ENCODE measurements at regions not wholly inside any gene's neighbourhood (a gene's known extent, or its start where the extent isn't known, plus 50 kb on each side); places are given as distances from the start of the nearest gene placed in this dataset.
"Not testable (repeated sequence)": the region's sequence is repeated elsewhere in the genome, so short reads cannot be mapped to it uniquely, and the experiment has no call there.

DNA sequence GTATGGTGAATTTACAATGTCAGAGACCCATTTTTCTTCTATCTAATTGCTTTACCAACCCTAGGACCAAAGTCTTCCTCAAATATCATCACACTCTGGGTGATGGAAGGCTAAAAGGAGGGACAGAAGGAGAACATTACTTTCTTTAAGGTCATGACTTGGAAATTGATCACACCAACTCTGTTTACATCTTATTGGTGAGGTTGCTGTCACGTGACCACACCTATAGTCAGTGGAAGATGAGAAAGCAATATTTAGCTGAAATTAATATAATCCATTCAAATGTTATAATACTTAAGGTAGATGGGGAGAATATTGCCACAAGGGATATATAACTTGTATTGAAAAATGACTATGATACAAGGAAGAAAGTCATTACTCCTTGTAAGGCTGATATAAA lies 183.6 kb upstream of the SMIM30 start:
- DNase-seq (ENCODE audit: low spot score) = no peak

DNA sequence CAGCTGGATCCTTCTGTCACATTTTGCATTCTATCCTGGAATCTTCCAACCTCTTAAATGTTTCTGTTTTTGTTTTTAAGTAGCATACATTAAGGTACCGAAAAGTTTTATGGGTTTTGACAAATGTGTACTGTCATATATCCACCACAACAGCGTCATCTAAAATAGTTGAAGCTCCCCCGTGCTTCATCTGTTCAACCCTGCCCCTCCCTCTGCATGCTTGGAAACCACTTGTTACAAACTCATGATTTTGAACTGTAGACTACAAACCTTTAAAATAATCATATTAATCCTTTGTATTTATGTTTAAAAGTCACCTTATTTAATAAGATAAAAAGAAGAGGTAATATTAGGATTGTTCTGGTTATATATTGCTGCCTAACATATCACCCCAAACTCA lies 182.8 kb upstream of the SMIM30 start:
- no peak for DNase-seq (ENCODE audit: low spot score)

- DNase-seq (ENCODE audit: low spot score) = no peak
Measured at GRCh38 chr7:113299748-113300147, 181.4 kb upstream of the SMIM30 start.

GRCh38 chr7:113298501-113298900 lies 180.1 kb upstream of the SMIM30 start:
- no peak for DNase-seq (ENCODE audit: low spot score)

DNA sequence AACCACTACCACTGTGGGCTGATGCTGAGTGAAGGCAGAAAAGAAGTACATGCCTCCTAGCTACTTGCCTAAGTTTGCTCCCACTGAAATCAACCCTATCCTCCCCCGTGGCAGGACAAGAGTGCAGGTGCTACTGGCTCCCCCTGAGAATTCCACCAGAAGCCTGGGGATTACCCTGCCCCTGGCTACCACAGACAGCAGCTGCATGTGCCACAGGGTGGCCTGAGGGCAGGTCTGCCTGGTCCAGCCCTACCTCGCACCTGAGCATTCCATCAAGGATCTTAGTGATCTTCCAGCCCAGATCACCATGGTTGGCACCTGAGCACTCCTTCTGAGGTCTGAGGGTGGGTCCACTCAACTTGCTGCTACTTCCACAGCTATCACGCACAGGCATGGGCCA lies 176.4 kb upstream of the SMIM30 start:
- no peak for DNase-seq (ENCODE audit: low spot score)

DNA sequence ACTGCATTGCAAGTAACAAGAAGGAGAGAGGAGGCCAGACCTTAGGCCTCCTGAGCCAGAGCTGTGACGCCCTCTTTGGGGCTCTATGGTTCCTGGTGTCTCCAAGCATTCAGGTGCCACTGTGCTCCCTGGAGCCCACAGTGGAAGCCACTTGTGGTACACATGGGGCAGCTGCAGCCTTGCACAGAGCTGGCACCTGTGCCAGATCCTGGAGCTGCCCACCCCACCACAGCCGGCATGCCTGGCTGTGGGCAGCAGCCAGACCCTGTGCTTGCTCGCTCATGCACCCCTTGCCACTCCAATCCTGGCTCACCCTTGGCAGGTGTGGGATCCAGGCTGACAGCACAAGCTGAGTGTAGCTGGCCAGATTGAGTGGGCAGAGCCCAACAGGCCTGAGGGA lies 173.8 kb upstream of the SMIM30 start:
- no peak for DNase-seq (ENCODE audit: low spot score)

DNA sequence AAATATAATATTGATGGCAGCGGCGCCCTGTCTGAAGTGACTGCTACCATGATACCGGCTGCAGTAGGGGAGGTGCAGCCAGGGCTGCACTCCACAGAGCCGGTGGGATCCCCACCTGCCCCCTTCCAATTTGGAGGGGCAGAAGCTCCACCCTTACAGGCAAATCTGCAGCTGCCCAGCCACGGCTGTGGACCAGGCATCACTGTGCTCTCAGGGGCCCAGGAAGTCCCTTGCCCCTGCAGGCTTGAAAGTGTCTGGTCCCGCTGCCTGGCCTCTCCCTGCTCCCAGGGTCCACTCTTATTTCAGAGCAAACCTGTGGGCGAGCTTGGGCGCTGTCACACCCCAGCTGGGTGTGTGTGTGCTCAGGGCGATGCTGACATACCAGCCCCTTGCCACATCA lies 172.7 kb upstream of the SMIM30 start:
- no peak for DNase-seq (ENCODE audit: low spot score)

- DNase-seq (ENCODE audit: low spot score) = peak; percentile 70
Measured at GRCh38 chr7:113289140-113289740, 170.9 kb upstream of the SMIM30 start.

DNA sequence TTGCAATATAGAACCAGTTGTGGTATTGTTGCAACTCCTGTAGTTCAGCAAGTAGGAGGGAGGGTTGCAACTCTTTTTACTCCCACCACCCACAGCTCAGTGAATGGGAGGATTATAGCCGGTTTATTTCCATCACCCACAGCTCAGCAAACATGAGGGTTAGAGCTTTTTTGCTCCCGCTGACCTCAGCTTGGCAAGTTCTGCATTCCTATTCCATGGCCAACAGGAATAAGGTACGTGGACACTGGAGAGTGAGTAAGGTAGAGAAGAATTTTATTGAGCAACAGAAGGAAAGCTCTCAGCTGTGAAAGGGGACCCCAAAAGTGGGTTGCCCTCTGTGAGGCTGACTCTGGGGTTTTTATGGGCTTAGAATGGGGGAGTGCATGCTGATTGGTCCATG lies 167.1 kb upstream of the SMIM30 start:
- no peak for DNase-seq (ENCODE audit: low spot score)

GRCh38 chr7:113283861-113284260 lies 165.5 kb upstream of the SMIM30 start:
- no peak for DNase-seq (ENCODE audit: low spot score)

DNA sequence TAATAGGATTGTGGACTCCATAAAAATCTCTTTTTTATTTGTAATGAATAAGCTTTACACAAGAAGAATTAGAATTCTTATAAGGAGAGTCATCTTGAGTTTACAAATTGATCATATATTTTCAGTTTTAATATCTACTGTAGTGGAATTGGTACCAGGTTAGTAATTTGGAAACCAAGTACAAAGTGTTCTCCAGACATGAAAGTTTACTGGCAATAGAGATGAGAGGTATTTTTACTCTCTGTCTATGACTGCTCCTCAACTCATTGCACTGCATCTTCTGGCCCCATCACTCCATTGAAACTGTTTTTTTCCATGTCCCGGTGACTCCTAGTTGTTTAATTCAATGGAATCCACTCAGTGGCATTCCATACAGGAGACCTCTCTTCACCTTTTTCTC lies 164.5 kb upstream of the SMIM30 start:
- no peak for DNase-seq (ENCODE audit: low spot score)

DNA sequence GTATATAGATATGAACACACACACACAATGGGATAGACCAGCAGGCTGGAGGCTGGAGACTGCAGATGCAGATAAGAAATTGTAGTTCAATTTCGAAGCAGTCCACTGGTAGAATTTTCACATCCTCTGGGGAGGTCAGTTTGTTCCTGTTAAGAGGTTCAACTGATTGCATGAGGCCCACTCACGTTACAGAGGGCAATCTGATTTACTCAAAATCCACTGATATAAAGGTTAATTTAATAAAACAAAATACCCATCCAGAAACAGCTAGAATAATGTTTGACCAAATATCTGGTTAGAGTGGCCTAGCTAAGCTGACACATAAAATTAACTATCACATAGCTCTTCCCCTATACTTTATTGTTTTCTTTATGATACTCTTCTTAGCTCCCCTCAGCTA lies 162.9 kb upstream of the SMIM30 start:
- no peak for DNase-seq (ENCODE audit: low spot score)

- no peak for DNase-seq (ENCODE audit: low spot score)
Measured at GRCh38 chr7:113279256-113279655, 160.9 kb upstream of the SMIM30 start.

DNA sequence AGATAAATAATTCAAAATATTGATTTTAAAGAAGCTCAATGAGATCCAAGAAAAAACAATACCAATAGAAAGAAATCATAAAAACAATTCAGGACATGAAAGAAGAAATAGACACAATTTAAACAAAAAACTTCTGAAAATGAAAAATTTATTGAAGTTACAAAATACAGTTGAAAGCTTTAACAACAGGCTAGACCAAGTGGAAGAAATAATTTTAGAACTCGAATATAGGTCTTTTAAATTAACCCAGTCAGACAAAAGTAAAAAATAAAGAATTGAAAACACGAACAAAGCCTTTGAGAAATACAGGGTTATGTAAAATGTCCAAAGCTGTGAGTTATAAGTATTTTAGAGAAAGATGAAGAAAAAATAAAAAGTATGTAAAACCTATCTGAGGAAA lies 152.4 kb upstream of the SMIM30 start:
- no peak for DNase-seq (ENCODE audit: low spot score)

DNA sequence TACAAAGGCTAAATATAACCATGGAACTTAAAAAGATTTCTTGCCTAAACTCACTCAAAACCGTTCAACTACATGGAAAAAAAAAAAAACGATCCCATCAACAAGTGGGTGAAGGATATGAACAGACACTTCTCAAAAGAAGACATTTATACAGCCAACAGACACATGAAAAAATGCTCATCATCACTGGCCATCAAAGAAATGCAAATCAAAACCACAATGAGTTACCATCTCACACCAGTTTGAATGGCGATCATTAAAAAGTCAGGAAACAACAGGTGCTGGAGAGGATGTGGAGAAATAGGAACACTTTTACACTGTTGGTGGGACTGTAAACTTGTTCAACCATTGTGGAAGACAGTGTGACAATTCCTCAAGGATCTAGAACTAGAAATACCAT lies 151.2 kb upstream of the SMIM30 start:
- not testable (repeated sequence) for DNase-seq (ENCODE audit: low spot score)

DNA sequence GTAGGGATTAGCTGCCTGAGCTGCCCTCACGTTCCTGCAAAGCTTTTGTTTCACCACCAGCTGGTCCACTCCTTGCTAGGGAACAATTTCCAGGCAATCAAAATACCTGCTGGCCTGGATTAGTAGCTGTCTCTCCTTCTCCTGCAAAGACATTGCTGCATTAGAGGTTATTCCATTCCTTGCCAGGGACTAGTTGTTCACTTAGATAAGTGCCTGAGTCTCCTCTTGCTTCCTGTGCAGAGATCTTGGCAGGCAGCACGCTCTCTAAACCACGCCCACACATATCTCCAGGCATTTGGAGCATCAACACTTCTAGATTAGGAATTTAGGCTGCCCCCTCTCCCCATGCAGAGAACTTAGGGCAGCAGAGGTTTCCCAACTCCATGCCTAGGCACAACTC lies 150.4 kb upstream of the SMIM30 start:
- no peak for DNase-seq (ENCODE audit: low spot score)

DNA sequence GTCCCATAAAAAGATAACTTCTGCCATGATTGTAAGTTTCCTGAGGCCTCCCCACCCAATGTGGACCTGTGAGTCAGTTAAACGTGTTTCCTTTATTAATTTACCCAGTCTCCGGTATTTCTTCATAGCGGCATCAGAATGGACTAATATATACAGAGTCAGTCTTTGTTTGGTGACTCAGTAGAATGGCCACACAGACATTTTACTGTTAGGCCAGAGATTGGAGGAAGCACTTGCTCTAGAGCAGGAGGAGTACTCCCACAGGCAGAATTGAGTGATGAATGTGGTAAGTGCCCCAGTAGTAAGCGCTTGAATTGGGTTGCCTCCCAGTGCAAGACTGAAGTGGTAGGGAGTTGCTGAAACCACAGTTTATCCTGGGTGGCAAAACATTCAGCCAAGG lies 149.5 kb upstream of the SMIM30 start:
- DNase-seq (ENCODE audit: low spot score) = no peak

- no peak for DNase-seq (ENCODE audit: low spot score)
Measured at GRCh38 chr7:113267271-113267670, 148.9 kb upstream of the SMIM30 start.

- no peak for DNase-seq (ENCODE audit: low spot score)
Measured at GRCh38 chr7:113263749-113264148, 145.4 kb upstream of the SMIM30 start.

DNA sequence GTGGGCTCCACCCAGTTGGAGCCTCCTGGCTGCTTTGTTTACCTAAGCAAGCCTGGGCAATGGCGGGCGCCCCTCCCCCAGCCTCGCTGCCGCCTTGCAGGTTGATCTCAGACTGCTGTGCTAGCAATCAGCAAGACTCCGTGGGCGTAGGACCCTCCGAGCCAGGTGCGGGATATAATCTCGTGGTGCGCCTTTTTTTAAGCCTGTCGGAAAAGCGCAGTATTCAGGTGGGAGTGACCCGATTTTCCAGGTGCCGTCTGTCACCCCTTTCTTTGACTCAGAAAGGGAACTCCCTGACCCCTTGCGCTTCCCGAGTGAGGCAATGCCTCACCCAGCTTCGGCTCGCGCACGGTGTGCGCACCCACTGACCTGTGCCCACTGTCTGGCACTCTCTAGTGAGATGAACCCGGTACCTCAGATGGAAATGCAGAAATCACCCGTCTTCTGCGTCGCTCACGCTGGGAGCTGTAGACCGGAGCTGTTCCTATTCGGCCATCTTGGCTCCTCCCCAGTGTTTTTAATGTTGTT lies 144.9 kb upstream of the SMIM30 start:
- not testable (repeated sequence) for DNase-seq (ENCODE audit: low spot score)

- DNase-seq (ENCODE audit: low spot score) = no peak
Measured at GRCh38 chr7:113256883-113257531, 138.7 kb upstream of the SMIM30 start.

DNA sequence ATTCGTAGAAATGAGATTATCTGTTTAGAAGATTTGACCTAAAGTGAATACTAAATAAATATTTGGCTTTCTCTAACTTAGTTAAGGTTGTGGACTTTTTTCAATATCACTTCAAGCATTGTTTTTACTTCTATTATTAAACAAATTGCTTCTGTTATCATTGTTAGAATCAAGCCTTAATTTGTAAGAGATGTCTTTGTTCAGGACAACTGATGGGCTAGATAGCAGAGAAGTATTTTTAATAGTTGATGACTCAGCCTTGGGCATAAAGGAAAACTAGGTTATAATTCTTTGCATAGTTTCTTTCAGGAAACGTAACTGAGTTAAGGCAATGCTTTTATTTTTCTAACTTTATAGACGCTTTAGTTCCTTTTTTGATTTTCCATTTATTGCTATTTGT lies 128.8 kb upstream of the SMIM30 start:
- DNase-seq (ENCODE audit: low spot score) = no peak

DNA sequence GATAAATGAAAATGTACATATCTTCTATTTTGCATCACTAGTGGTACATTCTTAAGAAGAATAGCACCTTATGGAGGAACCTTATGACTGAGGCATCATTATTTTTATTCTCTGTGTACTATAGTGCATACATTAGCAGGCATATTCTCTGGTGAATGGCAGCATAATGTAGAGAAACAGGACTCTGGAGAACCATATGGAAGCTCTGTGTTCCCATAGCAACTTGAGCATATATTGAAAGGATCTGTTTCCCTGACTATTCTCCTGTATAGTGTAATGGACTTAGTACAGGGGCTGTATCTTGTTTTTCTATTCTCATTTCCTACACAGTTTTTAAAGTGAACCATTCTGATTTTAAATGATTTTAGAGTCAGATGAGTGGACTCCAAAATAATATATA lies 128.4 kb upstream of the SMIM30 start:
- no peak for DNase-seq (ENCODE audit: low spot score)

GRCh38 chr7:113232885-113233284 lies 114.5 kb upstream of the SMIM30 start:
- DNase-seq (ENCODE audit: low spot score) = no peak
